ENCODE measurements at regions not wholly inside any gene's neighbourhood (a gene's known extent, or its start where the extent isn't known, plus 50 kb on each side); places are given as distances from the start of the nearest gene placed in this dataset.

GRCh38 chr4:123616951-123617461, 220.4 kb downstream of the SPRY1 start:
- TF ChIP-seq CTCF (conservative IDR thresholded peaks at IDR 0.05 in 1 of 2, IDR thresholded peaks at IDR 0.05 in 1 of 2; ENCODE audit: low read depth in 1 of 2, low read length in 2 of 2): no peak
- TF ChIP-seq EZH2 (IDR thresholded peaks at IDR 0.05; ENCODE audit: low read length, missing control alignments): no peak

All from fibroblast of lung (primary cell).